SKM-1 treated with dmso at 0.1 percent for 144 hours (cell line): ENCODE measurements at regions not wholly inside any gene's neighbourhood (a gene's known extent, or its start where the extent isn't known, plus 50 kb on each side); places are given as distances from the start of the nearest gene placed in this dataset.
"Not testable (repeated sequence)": the region's sequence is repeated elsewhere in the genome, so short reads cannot be mapped to it uniquely, and the experiment has no call there.

ENCODE experiments used
- DNase-seq: peaks from one replicate; lab custom pipeline; 2025; ENCODE audit not compliant: unreplicated experiment; lab: John Stamatoyannopoulos, UW

- DNase-seq = no peak
Observed at GRCh38 chr3:147159141-147159540, 247.2 kb downstream of the ZIC4 start.

GRCh38 chr3:147157631-147158030 lies 248.7 kb downstream of the ZIC4 start:
- DNase-seq = no peak

GRCh38 chr3:147154988-147155387 lies 251.4 kb downstream of the ZIC4 start:
- not testable (repeated sequence) for DNase-seq

GRCh38 chr3:147153830-147154539 lies 252.4 kb downstream of the ZIC4 start:
- DNase-seq = no peak

GRCh38 chr3:147152476-147152875 lies 253.9 kb downstream of the ZIC4 start:
- DNase-seq = no peak

- no peak for DNase-seq
Observed at GRCh38 chr3:147141516-147142288, 264.6 kb downstream of the ZIC4 start.

- no peak for DNase-seq
Observed at GRCh38 chr3:147139341-147139740, 267.0 kb downstream of the ZIC4 start.

- DNase-seq = no peak
Observed at GRCh38 chr3:147132168-147132567, 274.2 kb downstream of the ZIC4 start.

- DNase-seq = no peak
Observed at GRCh38 chr3:147130461-147130860, 275.9 kb downstream of the ZIC4 start.

GRCh38 chr3:147129665-147130064 lies 276.7 kb downstream of the ZIC4 start:
- no peak for DNase-seq

- no peak for DNase-seq
Observed at GRCh38 chr3:147122350-147122749, 284.0 kb downstream of the ZIC4 start.

- no peak for DNase-seq
Observed at GRCh38 chr3:147119989-147120388, 286.4 kb downstream of the ZIC4 start.

- no peak for DNase-seq
Observed at GRCh38 chr3:147119346-147119745, 287.0 kb downstream of the ZIC4 start.

GRCh38 chr3:147118611-147119010 lies 287.7 kb downstream of the ZIC4 start:
- DNase-seq = no peak

GRCh38 chr3:147117631-147118030 lies 288.7 kb downstream of the ZIC4 start:
- DNase-seq = no peak

- no peak for DNase-seq
Observed at GRCh38 chr3:147113293-147114044, 292.9 kb downstream of the ZIC4 start.

- no peak for DNase-seq
Observed at GRCh38 chr3:147099076-147099475, 307.3 kb downstream of the ZIC4 start.

GRCh38 chr3:147090461-147090860 lies 315.9 kb downstream of the ZIC4 start:
- no peak for DNase-seq

GRCh38 chr3:147089286-147089685 lies 317.1 kb downstream of the ZIC4 start:
- DNase-seq = no peak

- not testable (repeated sequence) for DNase-seq
Observed at GRCh38 chr3:147059500-147059899, 346.8 kb downstream of the ZIC4 start.

- DNase-seq = no peak
Observed at GRCh38 chr3:147049821-147050220, 356.5 kb downstream of the ZIC4 start.

GRCh38 chr3:147049305-147049704 lies 357.0 kb downstream of the ZIC4 start:
- DNase-seq = no peak
